ENCODE measurements at regions not wholly inside any gene's neighbourhood (a gene's known extent, or its start where the extent isn't known, plus 50 kb on each side); places are given as distances from the start of the nearest gene placed in this dataset.

DNA sequence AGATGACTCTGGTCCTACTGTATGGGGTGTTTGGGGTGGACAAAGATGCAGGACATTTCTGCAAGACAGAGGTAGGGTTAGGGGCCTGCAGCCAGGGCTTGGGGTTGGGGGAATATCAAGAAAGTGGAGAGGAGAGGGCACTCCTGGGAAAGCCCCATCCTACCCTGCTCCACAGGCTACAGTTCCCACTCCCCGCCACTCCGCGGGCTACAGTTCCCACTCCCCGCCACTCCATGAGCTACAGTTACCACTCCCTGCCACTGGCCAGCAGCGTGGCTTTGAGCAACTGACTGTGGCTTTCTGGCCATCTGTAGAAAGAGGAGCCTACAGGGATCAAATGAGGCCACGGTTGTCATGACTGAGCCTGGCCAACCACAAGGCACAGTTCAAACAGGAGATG lies 93.8 kb upstream of the GRIK3 start:
- TF ChIP-seq POLR2A (IDR thresholded peaks at IDR 0.05; ENCODE audit: borderline replicate concordance, extremely low read depth, insufficient read depth, insufficient read length), result no peak
- no peak for TF ChIP-seq YY1 (IDR thresholded peaks at IDR 0.05; ENCODE audit: extremely low read depth, insufficient replicate concordance, low read depth, low read length)
- TF ChIP-seq, protein P1, sequence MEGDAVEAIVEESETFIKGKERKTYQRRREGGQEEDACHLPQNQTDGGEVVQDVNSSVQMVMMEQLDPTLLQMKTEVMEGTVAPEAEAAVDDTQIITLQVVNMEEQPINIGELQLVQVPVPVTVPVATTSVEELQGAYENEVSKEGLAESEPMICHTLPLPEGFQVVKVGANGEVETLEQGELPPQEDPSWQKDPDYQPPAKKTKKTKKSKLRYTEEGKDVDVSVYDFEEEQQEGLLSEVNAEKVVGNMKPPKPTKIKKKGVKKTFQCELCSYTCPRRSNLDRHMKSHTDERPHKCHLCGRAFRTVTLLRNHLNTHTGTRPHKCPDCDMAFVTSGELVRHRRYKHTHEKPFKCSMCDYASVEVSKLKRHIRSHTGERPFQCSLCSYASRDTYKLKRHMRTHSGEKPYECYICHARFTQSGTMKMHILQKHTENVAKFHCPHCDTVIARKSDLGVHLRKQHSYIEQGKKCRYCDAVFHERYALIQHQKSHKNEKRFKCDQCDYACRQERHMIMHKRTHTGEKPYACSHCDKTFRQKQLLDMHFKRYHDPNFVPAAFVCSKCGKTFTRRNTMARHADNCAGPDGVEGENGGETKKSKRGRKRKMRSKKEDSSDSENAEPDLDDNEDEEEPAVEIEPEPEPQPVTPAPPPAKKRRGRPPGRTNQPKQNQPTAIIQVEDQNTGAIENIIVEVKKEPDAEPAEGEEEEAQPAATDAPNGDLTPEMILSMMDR (IDR thresholded peaks at IDR 0.05 in 2 of 3, conservative IDR thresholded peaks at IDR 0.05 in 1 of 3; ENCODE audit: borderline replicate concordance in 1 of 3, insufficient read depth in 1 of 3, low read depth in 2 of 3, low read length in 2 of 3), result no peak
- TF ChIP-seq EZH2 (IDR thresholded peaks at IDR 0.05), result no peak

All from HCT116 (cell line).